Myocyte (in vitro differentiated cells): ENCODE measurements at regions not wholly inside any gene's neighbourhood (a gene's known extent, or its start where the extent isn't known, plus 50 kb on each side); places are given as distances from the start of the nearest gene placed in this dataset.
A peak's percentile ranks its signal among the peaks of the same experiment; 100 is the strongest.
"Not testable (repeated sequence)": the region's sequence is repeated elsewhere in the genome, so short reads cannot be mapped to it uniquely, and the experiment has no call there.

Experiments used
- DNase-seq: peaks from one replicate; pipeline ENCODE4 v3.0.0-alpha.2; 2012; ENCODE audit warnings: low read depth

DNA sequence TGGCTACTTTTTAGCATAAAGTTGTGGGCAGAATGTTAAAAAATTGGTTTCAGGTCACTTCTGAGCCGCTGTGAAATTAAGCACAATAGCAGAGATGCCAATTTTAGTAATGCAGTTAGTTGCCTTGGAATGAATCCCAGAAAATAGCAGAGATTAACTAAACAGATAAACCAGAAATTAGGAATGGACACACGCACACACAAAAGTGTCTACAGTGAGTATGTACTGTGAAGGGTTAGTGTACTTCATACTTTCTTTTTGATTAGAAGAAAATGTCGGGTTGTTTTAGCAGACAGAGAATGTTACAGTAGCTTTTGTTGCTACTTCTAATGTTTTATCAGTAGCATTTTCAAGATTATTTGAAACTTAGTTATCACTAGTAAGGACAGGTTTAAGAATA, 106.7 kb downstream of the LEPR start:
- DNase-seq = no peak

DNA sequence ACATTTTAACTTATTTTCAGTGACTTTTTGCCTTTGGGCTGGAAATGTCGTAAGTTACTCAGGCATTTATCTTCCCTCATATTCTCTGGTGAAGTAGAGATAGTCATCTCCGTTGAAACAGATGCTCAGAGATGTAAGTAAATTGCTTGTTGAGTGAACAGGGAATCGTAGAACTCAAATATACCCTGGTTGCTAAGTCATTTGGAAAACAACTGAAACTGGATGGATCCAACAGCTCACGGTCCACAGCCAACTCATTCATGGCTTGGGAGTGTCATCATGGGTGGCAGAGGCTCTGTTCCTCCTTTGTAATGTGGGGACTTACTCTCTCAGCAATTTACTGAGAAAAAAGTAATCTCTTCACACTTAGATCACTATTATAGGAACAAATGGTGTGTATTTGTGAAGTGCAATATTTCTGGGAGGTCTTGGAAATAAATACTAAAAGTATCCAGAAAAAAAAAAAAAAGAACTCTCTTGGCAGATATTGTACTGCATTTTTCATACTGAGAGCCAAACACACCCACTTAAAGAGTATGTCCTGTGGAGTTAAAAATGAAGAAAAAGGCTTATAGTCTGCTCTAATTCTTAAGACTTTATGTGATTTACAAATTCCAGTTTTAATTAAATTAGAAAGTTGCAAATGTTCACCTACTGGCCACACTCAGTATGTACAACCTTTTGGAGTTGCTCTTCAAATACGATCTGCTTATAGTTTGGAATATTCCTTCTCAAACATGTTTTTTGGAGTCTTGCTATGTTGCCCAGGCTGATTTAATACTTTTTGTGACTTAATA, 107.4 kb downstream of the LEPR start:
- DNase-seq = no peak

- no peak for DNase-seq
Measured at GRCh38 chr1:65531972-65532570, 111.6 kb downstream of the LEPR start.

GRCh38 chr1:65535981-65536380, 115.5 kb downstream of the LEPR start:
- no peak for DNase-seq

DNA sequence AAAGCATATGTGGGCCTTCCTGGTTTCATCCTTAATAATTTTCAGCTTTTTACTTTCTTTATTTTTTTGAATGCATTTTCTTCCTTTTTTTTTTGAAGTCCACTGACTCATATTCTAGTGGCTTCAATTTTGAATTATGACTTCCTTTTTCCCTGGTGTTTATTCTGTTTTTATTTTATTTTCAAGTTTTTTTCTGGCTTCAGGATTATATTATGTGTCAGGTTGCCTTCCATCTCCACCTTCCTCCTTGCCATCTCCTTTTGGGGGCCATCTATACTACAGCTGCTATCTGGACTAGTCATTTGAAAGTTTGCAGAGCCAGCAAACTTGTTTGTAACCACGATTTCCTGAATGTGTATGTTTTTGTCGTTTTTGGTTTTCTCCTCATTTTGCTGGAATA, 117.6 kb downstream of the LEPR start:
- DNase-seq = no peak

- no peak for DNase-seq
Measured at GRCh38 chr1:65538664-65539063, 118.2 kb downstream of the LEPR start.

GRCh38 chr1:65539266-65540131, 119.0 kb downstream of the LEPR start:
- DNase-seq = peak; percentile 19

GRCh38 chr1:65541161-65541560, 120.7 kb downstream of the LEPR start:
- DNase-seq = no peak

- DNase-seq = no peak
Measured at GRCh38 chr1:65541865-65542264, 121.4 kb downstream of the LEPR start.

GRCh38 chr1:65542592-65542991, 122.1 kb downstream of the LEPR start:
- DNase-seq = not testable (repeated sequence)

GRCh38 chr1:65550306-65551010, 130.0 kb downstream of the LEPR start:
- not testable (repeated sequence) for DNase-seq

- DNase-seq = not testable (repeated sequence)
Measured at GRCh38 chr1:65552484-65552883, 132.0 kb downstream of the LEPR start.

DNA sequence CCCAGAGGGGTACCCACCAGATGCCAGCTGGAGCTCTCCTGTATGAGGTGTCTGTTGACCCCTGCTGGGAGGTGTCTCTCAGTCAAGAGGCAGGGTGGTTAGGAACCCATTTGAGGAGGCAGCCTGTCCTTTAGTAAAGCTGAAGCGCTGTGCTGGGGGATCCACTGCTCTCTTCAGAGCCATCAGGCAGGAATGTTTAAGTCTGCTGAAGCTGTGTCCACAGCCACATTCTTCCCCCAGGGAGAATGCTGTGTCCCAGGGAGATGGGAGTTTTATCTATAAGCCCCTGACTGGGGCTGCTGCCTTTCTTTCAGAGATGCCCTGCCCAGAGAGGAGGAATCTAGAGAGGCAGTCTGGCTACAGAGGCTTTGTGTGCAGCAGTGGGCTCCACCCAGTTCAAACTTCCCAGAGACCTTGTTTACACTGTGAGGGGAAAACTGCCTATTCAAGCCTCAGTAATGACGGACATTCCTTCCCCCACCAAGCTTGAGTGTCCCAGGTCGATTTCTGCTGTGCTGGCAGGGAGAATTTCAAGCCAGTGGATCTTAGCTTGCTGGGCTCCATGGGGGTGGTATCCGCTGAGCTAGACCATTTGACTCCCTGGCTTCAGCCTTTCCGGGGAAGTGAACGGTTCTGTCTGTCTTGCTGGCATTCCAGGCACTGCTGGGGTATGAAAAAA, 133.8 kb downstream of the LEPR start:
- DNase-seq = not testable (repeated sequence)

GRCh38 chr1:65554829-65555228, 134.4 kb downstream of the LEPR start:
- DNase-seq = no peak

GRCh38 chr1:65558215-65558614, 137.7 kb downstream of the LEPR start:
- DNase-seq = no peak

DNA sequence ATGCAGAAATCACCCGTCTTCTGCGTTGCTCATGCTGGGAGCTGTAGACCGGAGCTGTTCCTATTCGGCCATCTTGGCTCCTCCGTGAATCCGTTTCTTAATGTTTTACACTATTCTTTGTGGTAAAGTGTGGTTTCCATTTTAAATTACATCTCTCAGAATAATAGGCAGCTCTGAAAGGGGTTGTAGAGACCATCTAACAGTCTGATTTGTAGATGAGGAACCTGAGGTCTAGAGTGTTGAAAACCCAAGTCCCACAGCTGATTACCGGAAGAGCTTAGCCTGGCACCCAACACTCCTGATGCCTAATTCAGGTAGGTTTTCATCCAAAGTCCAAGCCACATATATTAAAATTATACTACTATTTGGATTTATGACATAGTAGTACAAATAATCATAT, 144.0 kb downstream of the LEPR start:
- no peak for DNase-seq

GRCh38 chr1:65568285-65568684, 147.8 kb downstream of the LEPR start:
- DNase-seq = no peak

- peak; percentile 81 for DNase-seq
Measured at GRCh38 chr1:65572701-65573421, 152.4 kb downstream of the LEPR start.

- DNase-seq = no peak
Measured at GRCh38 chr1:65577278-65577677, 156.8 kb downstream of the LEPR start.

DNA sequence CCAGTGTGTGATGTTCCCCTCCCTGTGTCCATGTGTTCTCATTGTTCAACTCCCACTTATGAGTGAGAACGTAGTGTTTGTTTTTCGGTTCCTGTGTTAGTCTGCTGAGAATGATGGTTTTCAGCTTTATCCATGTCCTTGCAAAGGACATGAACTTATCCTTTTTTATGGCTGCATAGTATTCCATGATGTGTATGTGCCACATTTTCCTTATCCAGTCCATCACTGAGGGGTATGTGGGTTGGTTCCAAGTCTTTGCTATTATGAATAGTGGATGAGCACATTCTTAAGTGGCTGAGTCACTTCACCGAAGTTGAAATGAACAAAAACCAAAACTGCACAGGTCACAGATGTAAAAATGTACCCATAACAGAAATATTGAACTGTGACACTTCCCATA, 157.5 kb downstream of the LEPR start:
- DNase-seq = not testable (repeated sequence)
